ENCODE measurements at regions not wholly inside any gene's neighbourhood (a gene's known extent, or its start where the extent isn't known, plus 50 kb on each side); places are given as distances from the start of the nearest gene placed in this dataset.
"Not testable (repeated sequence)": the region's sequence is repeated elsewhere in the genome, so short reads cannot be mapped to it uniquely, and the experiment has no call there.

- DNase-seq (ENCODE audit: extremely low spot score, insufficient read length, low read depth) (no peak), FAIRE-seq (no peak)
Measured at GRCh38 chr12:97701901-97702300, 239.3 kb downstream of the RMST start.

DNA sequence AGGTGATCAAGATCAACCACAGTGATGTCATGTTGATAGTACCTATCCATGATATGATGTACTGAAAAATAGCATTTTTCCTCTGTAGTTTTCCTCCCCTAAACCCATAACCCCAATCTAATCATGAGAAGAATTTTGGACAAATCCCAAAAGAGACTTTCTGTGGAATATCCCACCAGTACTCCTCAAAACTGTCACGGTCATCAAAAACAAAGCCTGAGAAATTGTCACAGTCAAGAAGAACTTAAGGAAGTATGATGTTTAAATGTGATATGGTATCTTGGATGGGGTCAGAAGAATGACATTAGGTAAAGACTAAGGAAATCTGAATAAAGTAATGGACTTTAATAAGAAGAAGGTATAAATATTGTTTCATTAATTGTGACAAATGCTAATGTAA is 248.8 kb downstream of the RMST start:
- FAIRE-seq (no peak), DNase-seq (ENCODE audit: extremely low spot score, insufficient read length, low read depth) (no peak)

DNA sequence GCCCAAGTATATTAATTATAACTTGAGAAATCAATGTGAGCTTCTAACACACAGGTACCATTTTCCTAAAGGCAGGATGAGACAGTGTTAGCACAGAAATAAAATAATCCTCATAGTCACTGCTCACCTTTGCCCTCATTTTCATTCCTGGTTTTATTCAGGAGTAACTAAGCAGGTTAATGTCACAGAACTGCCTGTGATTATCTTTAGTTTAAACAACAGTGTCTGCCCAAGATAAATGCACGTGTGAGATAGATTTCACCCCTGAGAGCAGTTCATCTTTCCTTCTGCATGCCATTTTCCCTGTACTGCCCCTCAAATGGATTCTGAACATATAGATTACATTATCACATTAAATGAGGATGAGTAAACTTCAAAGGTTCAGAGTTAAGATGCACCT is 250.7 kb downstream of the RMST start:
- no peak for FAIRE-seq
- DNase-seq (ENCODE audit: extremely low spot score, insufficient read length, low read depth): no peak

- no peak for DNase-seq (ENCODE audit: extremely low spot score, insufficient read length, low read depth)
- no peak for FAIRE-seq
Measured at GRCh38 chr12:97714107-97714563, 251.5 kb downstream of the RMST start.

GRCh38 chr12:97716356-97716755 is 253.8 kb downstream of the RMST start:
- FAIRE-seq: no peak

DNA sequence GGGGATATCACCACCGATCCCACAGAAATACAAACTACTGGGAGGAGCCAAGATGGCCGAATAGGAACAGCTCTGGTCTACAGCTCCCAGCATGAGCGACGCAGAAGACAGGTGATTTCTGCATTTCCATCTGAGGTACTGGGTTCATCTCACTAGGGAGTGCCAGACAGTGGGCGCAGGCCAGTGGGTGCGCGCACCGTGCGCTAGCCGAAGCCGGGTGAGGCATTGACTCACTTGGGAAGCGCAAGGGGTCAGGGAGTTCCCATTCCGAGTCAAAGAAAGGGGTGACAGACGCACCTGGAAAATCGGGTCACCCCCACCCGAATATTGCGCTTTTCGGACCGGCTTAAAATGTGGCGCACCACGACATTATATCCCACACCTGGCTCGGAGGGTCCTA is 261.2 kb downstream of the RMST start:
- not testable (repeated sequence) for DNase-seq (ENCODE audit: extremely low spot score, insufficient read length, low read depth); FAIRE-seq

More at GRCh38 chr12:97716356-97716755, 253.8 kb downstream of the RMST start:
- no peak for DNase-seq (ENCODE audit: extremely low spot score, insufficient read length, low read depth)

- DNase-seq (ENCODE audit: extremely low spot score, insufficient read length, low read depth) (no peak), FAIRE-seq (no peak)
Measured at GRCh38 chr12:97745406-97746101, 282.9 kb downstream of the RMST start.

GRCh38 chr12:97748298-97748697 is 285.7 kb downstream of the RMST start:
- DNase-seq (ENCODE audit: extremely low spot score, insufficient read length, low read depth): no peak
- no peak for FAIRE-seq

DNA sequence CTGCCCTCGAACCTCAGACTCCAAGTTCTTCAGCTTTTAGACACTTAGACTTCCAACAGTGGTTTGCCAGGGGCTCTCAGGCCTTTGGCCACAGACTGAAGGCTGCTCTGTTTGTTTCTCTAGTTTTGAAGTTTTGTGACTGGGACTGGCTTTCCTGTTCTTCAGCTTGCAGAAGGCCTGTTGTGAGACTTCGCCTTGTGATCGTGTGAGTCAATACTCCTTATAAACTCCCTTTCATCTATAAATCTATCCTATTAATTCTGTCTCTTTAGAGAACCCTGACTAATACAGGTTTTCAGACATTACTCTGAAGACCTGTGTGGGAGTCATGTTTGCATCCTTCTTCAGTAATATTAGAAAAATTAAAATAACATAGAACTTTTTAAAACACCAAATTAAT is 289.1 kb downstream of the RMST start:
- DNase-seq (ENCODE audit: extremely low spot score, insufficient read length, low read depth): no peak
- FAIRE-seq: no peak

DNA sequence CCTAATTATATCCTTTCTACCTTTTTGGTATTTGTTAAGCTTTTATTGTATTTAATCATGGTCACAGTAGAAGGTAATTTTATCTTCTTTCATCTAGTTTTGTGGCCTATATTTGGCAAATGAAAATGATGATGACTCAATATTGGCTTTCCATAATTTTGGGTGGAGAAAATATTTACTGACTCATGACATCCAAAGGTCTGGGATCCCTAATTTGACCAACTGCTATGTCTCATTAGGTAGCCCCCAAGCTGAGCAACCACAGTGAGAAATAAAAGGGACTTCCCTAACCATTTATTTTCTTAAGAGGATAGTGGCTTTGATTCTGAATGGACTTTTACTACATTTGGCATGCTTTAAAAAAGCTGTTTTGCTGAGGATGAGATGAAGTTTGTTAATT is 289.5 kb downstream of the RMST start:
- DNase-seq (ENCODE audit: extremely low spot score, insufficient read length, low read depth) (no peak), FAIRE-seq (no peak)

GRCh38 chr12:97753332-97753731 is 290.7 kb downstream of the RMST start:
- no peak for FAIRE-seq
- DNase-seq (ENCODE audit: extremely low spot score, insufficient read length, low read depth): no peak

GRCh38 chr12:97754306-97754705 is 291.7 kb downstream of the RMST start:
- FAIRE-seq (no peak), DNase-seq (ENCODE audit: extremely low spot score, insufficient read length, low read depth) (no peak)

DNA sequence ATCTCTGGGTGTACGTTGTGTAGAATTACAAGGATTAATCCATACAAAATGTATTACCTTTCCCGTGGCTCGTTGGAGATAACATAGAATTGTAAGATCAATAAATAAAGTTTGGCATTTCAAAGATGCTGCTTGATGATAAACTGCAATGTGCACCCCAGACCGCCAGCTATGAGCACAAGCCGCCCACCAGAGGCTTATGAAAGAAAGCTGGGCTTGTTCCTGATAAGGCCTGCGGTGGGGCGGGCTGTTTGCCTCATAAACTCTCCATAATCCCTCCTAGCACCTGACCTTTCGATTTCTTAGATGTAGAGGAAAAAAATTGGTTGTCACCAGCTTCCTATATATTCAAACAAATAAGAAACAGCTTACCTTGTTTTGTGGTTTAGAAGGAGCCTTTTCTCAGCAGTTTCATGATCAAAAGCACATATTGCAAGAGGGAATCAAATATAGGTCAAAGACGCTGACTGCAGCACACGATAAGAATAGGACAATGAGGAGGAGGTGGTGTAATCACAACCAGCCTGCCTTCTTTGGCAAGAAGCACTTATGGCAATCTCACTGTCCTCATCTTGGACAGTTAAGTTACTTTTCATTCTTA is 293.6 kb downstream of the RMST start:
- FAIRE-seq (no peak), DNase-seq (ENCODE audit: extremely low spot score, insufficient read length, low read depth) (no peak)

DNA sequence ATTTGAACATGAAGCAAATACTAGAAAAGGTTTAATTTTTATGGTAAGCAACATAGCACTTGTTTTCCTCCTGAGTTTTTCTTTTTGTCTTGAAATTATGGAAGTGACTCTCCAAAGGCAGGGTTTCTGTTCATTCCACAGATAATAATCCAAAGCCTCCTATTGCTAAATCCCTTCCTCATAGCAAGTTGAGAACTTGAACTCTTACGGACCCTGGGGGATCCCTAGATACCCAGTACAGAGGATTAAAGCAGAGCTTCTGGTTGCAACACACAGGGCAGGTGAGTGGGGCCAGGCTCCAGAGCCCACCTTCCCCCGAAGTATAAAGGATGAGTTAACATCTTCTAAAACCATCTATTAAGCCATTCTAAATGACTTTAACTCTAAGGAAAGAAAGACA is 294.1 kb downstream of the RMST start:
- FAIRE-seq: no peak

DNA sequence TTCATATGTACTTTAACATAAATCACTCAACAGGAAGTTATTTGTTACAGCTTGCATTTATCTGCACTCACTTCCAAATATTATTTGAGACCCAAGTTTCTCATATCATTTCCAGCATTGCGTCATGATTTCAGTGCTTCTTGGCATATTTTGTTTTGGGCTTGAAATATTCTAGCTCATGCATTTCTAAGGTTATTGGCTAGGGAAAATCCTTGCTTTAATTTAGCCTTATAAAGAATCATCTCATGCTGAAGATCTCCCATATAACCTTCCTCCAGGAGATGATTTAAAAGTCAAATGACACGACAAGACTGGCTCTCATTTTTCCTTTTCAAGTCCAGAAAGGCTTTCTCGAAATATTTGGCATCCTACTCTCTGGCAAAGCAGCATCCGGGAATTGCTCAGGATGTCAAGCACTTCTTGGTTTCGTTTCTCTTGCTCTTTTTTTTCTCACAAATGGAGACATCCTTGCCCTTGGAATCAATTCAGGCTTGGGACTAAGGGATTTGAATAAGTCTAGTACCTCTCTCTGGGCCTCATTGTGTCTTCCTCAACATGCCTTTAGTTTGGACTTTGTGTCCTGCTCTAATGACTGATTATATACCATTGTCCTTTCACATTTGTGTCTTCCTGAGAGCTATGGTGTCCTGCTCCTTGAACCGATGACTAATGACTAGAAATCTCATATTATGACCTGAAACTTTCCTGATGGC is 295.0 kb downstream of the RMST start:
- FAIRE-seq: no peak
- DNase-seq (ENCODE audit: extremely low spot score, insufficient read length, low read depth): no peak

More for the DNA sequence above, 294.1 kb downstream of the RMST start:
- no peak for DNase-seq (ENCODE audit: extremely low spot score, insufficient read length, low read depth)

DNA sequence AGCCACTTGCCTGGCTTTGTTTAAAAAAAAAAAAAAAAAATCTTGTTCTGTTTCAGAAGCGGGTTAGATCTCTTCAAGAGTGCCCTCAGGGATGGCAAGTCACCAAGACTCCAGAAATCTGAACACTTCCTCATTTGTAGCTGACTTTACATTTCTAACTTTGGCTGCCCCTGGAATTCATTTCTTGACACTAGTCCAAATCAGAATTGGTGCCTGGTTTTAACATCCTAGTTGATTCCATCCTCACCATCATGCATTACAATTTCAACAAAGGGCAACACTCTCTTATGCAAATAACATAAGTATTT is 295.5 kb downstream of the RMST start:
- FAIRE-seq: no peak

GRCh38 chr12:97758586-97758985 is 296.0 kb downstream of the RMST start:
- DNase-seq (ENCODE audit: extremely low spot score, insufficient read length, low read depth) (no peak), FAIRE-seq (no peak)

More for the DNA sequence above, 295.5 kb downstream of the RMST start:
- no peak for DNase-seq (ENCODE audit: extremely low spot score, insufficient read length, low read depth)

DNA sequence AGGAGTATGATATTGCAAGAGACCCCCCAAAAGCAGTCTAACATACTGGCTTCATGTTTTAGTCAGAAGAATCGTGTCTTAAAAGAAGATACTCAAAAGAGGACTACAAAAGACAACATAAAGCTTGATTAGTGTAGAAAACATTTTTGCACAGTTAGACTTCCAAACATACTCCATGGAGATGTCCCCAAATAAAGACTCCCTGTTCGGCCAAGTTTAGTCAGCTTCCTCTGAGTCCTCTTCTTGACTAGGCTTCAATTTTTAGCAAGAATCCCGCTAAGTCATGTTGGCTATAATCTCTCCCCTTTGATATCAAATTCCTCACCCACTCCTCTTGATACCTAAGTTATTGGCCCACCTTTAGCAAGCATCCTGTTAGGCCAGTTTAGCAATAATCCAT is 298.0 kb downstream of the RMST start:
- no peak for FAIRE-seq
- no peak for DNase-seq (ENCODE audit: extremely low spot score, insufficient read length, low read depth)

DNA sequence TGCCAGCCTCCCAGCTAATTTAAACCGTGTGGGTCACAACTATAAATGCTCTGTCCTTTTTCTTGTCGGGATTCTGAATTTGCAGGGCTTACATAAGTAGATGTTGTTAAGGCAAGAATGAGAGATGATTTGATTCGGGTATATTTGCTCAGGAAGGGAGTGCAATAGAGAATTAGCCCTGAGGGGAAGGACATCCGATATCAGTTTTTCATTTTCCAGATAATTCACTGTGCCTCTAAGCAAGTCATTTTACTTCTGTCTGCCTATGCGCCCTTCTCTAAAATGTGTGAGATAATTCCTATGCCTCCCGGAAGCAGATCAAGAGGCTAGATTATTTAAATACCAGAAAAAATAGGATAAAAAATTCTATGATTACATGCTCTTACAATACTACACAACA is 300.5 kb downstream of the RMST start:
- no peak for FAIRE-seq

GRCh38 chr12:97764700-97765099 is 302.1 kb downstream of the RMST start:
- no peak for FAIRE-seq
- no peak for DNase-seq (ENCODE audit: extremely low spot score, insufficient read length, low read depth)

More for the DNA sequence above, 300.5 kb downstream of the RMST start:
- no peak for DNase-seq (ENCODE audit: extremely low spot score, insufficient read length, low read depth)

GRCh38 chr12:97767347-97767746 is 304.7 kb downstream of the RMST start:
- FAIRE-seq: no peak
- DNase-seq (ENCODE audit: extremely low spot score, insufficient read length, low read depth): no peak

Data from GM18507 (cell line).